AG10803 (cell line): ENCODE measurements at regions not wholly inside any gene's neighbourhood (a gene's known extent, or its start where the extent isn't known, plus 50 kb on each side); places are given as distances from the start of the nearest gene placed in this dataset.

Source experiments
- DNase-seq: peaks from one replicate; pipeline ENCODE4 v3.0.0; 2010; ENCODE audit warnings: low read depth
- H3K4me3 ChIP-seq: 2 replicates; pipeline ENCODE4 v1.5.1; 2011; ENCODE audit warnings: mild to moderate bottlenecking, low read length, control low read depth
- TF ChIP-seq, protein P1 (sequence below): conservative IDR thresholded peaks from 2 replicates; pipeline ENCODE4 v1.5.1; 2011; ENCODE audit warnings: mild to moderate bottlenecking, low read length, control low read depth, inconsistent platforms

DNA sequence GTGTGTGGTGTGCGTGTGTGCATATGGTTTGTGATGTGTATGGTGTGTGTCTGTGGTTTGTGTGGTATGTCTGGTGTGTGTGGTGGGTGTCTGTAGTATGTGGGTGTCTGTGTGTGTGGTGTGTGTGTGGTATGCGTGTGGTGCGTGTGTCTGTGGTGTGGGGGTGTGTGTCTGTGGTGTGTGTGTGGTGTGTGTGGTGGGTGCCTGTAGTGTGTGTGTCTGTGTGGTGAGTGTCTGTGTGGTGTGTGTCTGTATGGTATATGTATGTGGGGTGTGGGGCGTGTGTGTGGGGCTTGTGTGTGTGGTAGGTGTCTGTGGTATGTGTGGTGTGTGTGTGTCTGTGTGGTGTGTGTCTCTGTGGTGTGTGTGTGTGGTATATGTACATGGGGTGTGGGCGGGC is 300.7 kb downstream of the TEX29 start:
- no peak overlapping the region for H3K4me3 ChIP-seq
- TF ChIP-seq, protein P1, sequence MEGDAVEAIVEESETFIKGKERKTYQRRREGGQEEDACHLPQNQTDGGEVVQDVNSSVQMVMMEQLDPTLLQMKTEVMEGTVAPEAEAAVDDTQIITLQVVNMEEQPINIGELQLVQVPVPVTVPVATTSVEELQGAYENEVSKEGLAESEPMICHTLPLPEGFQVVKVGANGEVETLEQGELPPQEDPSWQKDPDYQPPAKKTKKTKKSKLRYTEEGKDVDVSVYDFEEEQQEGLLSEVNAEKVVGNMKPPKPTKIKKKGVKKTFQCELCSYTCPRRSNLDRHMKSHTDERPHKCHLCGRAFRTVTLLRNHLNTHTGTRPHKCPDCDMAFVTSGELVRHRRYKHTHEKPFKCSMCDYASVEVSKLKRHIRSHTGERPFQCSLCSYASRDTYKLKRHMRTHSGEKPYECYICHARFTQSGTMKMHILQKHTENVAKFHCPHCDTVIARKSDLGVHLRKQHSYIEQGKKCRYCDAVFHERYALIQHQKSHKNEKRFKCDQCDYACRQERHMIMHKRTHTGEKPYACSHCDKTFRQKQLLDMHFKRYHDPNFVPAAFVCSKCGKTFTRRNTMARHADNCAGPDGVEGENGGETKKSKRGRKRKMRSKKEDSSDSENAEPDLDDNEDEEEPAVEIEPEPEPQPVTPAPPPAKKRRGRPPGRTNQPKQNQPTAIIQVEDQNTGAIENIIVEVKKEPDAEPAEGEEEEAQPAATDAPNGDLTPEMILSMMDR: no peak
- DNase-seq: no peak

DNA sequence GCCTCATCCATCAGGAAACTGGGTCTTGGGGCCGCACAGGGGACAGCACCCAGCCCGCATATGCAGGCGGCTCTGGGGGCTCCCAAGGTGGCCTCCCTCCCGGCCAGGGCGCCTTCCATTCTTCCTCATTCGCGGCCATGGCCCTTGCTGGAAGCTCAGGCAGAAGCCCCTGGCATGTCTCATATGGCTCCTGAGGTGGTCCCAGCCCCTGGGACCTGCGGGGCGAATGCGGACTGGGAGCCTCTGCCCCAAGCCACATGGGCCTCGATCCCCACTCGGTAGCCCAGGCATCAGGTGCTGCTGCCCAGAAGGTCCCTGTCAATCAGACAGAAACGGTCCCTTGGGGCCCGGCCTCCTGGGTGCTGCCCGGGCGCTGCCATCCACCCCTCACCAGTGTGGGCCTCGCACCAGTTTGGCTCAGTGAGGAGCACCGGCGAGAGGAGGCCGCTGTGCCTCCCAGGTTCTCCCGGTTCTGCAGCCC is 301.6 kb downstream of the TEX29 start:
- no peak overlapping the region for H3K4me3 ChIP-seq
- no peak for DNase-seq
- TF ChIP-seq, protein P1: no peak

DNA sequence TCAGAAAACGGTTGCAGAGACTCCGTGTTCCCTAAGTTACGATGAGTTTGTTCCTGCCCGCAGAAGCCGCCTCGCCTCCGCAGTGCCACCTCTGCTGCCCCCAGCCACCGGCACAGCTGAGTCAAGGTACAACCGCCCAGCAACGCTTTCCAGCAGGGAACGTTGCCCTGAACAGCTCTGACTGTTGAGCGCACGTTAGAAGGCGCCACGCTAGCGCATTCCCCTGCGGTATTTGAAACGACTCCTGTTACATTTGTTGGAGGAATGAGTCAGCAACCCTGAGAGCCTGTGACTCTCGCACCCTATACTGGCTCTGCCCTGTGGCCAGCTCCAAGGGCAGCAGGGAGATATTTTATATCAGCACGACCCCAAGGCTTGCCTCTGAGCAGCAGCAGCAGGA is 302.8 kb downstream of the TEX29 start:
- TF ChIP-seq, protein P1: no peak

DNA sequence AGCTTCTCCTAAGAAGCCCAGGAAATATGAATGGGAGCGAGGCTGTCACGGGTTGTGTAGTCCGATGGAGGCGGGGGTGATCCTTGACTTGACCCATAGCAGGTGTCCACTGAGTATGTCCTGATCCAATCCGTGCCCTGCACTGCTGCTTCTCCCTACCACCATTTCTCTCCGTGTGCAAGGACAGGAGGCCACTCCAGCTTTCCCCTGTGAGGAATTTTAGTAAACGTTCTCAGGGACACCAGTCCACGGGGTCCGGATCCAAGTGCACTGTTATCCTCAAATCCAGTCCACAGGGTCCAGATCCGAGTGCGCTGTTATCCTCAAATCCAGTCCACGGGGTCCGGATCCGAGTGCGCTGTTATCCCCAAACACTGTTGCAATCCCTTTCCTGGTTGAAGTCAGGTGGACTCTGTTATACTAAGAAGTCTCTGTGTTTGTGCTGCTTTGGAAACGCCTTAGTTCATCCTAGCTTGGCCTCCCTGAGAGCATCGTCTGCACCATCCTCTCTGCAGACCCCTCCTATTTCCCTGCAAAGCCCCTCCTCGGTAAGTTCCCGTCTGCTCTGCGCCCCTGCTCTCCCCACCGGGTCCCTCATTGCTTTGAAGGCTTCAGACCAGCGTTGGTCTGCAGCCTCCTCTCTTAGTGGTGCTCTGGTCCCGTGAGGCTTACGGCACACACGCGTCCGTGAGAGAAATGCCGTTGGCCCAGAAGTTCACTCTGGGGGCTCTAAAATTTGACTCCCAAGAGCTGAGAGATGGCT is 303.5 kb downstream of the TEX29 start:
- no peak for DNase-seq
- TF ChIP-seq, protein P1: no peak
- no peak overlapping the region for H3K4me3 ChIP-seq

More for the DNA sequence above, 302.8 kb downstream of the TEX29 start:
- no peak overlapping the region for H3K4me3 ChIP-seq
- no peak for DNase-seq

DNA sequence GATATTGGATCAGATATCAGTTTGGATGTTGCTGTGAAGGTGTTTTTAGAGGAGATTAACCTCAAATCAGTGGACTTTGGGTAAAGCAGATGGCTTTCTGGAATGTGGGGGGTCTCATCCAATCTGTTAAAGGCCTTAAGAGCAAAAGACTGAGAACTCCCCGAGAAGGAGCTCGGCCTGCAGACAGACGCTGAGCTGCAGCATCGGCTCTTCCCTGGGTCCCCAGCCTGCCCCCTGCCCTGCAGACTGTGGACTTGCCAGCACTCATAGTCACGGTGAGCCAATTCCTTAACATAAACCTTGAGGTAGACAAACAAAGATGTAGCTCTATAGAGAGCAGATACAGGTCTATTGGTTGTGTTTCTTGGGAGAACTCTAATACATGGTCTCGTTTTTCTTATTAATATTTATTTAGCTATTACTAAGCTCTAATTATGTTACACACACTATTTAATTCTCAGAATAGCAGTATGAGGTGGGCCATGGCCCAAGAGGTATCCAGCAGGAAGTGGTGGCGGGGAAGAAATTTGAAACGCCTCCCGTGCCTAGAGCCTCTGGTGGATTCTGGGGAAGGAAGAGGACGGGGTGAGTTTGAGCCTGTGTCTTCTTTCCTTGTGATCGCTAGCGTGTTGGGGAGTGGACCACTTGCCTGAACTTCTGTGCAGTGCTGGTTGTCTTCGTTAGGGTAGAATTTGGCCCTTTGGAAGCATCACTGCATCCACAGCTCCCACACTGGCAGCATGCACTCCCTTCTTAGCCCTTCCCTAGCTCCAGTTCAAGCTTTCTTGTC is 305.3 kb downstream of the TEX29 start:
- no peak for DNase-seq
- TF ChIP-seq, protein P1: no peak
- no peak overlapping the region for H3K4me3 ChIP-seq

DNA sequence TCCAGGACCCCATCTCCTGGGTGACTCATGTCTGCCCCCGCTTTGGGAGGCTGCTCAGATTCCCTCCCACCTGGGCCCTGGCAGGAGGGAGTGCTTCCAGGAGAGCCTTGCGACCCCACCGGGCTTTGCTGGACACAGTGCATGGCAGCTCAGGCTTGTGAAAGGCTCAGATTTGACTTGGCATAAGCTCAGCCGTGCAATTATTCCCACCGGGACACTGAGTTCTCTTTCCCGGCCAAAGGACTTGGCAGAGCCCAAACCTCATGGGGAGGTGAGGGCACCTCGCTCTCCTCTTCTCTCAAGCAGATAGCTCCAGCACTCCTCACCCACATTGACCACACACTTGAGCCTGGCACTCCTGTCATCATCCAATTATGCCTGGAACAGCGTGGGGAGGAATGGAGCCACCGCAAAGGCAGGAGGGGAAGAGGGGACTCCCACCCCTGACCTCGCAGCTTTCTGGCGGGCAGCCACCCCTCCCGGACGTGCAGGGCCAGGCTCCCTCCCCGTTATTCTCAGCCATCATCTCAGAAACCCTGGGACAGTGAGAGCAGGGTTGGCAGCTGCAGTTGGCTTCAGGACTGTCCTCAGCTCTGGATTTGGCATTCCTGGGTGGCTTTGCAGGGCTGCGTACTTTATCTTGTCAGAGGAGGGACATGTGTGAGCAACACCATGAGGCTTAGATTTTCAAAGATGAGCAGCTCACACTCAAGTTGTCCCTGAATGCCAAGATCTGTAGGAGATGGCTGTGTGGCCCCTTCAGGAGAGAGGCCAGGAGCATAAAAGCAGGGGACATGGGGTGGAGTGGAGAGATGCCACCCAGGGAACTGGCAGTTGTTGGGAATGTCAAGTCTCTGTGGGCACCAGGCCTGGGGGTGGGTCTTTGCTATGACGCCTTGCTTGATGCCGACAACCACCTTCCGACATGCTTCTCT is 306.2 kb downstream of the TEX29 start:
- no peak for DNase-seq
- H3K4me3 ChIP-seq: no peak overlapping the region
- TF ChIP-seq, protein P1: no peak
